HG03064 (cell line): ENCODE measurements at regions not wholly inside any gene's neighbourhood (a gene's known extent, or its start where the extent isn't known, plus 50 kb on each side); places are given as distances from the start of the nearest gene placed in this dataset.
"Not testable (repeated sequence)": the region's sequence is repeated elsewhere in the genome, so short reads cannot be mapped to it uniquely, and the experiment has no call there.

Experiments
- ATAC-seq: cut with Tn5 transposase; IDR thresholded peaks from one replicate; pipeline ENCODE4 v1.9.1; 2021; ENCODE audit warnings: low read depth; ENCODE audit not compliant: unreplicated experiment

- ATAC-seq, result not testable (repeated sequence)
Observed at GRCh38 chr2:175777337-175777736, 224.7 kb downstream of the LNPK start.

GRCh38 chr2:175769200-175769599 is 232.9 kb downstream of the LNPK start:
- no peak for ATAC-seq

GRCh38 chr2:175766880-175767279 is 235.2 kb downstream of the LNPK start:
- ATAC-seq, result no peak

- no peak for ATAC-seq
Observed at GRCh38 chr2:175755656-175756386, 246.2 kb downstream of the LNPK start.

GRCh38 chr2:175755169-175755568 is 246.9 kb downstream of the LNPK start:
- no peak for ATAC-seq

- no peak for ATAC-seq
Observed at GRCh38 chr2:175750195-175750594, 251.9 kb downstream of the LNPK start.

- no peak for ATAC-seq
Observed at GRCh38 chr2:175745911-175746310, 256.2 kb downstream of the LNPK start.

GRCh38 chr2:175744000-175744399 is 258.1 kb downstream of the LNPK start:
- ATAC-seq, result no peak

GRCh38 chr2:175743011-175743410 is 259.1 kb downstream of the LNPK start:
- ATAC-seq, result no peak

GRCh38 chr2:175742367-175742766 is 259.7 kb downstream of the LNPK start:
- ATAC-seq, result no peak

GRCh38 chr2:175741164-175741563 is 260.9 kb downstream of the LNPK start:
- no peak for ATAC-seq

- ATAC-seq, result no peak
Observed at GRCh38 chr2:175737722-175738361, 264.2 kb downstream of the LNPK start.

- no peak for ATAC-seq
Observed at GRCh38 chr2:175734686-175735085, 267.4 kb downstream of the LNPK start.

- no peak for ATAC-seq
Observed at GRCh38 chr2:175732531-175732930, 269.5 kb downstream of the LNPK start.

GRCh38 chr2:175730050-175730449 is 272.0 kb downstream of the LNPK start:
- no peak for ATAC-seq

- ATAC-seq, result no peak
Observed at GRCh38 chr2:175729049-175729706, 272.9 kb downstream of the LNPK start.

- no peak for ATAC-seq
Observed at GRCh38 chr2:175728032-175728431, 274.0 kb downstream of the LNPK start.

GRCh38 chr2:175726223-175726622 is 275.8 kb downstream of the LNPK start:
- ATAC-seq, result no peak

GRCh38 chr2:175709248-175709647 is 292.8 kb downstream of the LNPK start:
- ATAC-seq, result no peak

- ATAC-seq, result no peak
Observed at GRCh38 chr2:175707322-175707721, 294.7 kb downstream of the LNPK start.

GRCh38 chr2:175704568-175704967 is 297.5 kb downstream of the LNPK start:
- ATAC-seq, result not testable (repeated sequence)

- no peak for ATAC-seq
Observed at GRCh38 chr2:175698061-175698460, 304.0 kb downstream of the LNPK start.
